Midbrain (tissue), 1 donor: ENCODE measurements at regions not wholly inside any gene's neighbourhood (a gene's known extent, or its start where the extent isn't known, plus 50 kb on each side); places are given as distances from the start of the nearest gene placed in this dataset.

Source experiments
- DNase-seq: peaks from one replicate; lab custom pipeline; 2025; lab: John Stamatoyannopoulos, UW

DNA sequence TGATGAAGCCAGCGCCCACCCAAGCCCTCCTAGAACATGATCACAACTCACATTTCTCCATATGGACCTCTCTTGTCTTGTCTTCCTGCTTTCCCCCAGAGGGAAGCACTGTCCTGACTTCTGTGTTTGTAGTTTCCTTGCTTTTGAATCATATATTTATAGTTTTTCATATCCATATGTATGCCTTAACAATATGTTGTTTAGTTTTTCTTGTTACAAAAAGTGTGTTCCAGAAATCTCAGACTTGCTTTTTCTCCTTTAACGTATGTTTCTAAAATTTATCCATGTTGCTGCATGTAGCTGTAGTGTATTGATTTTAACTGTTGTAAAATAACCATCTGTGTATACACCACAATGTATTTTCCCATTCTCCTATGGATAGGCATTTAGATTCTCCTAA is 182.0 kb upstream of the SMIM23 start:
- DNase-seq, result no peak

- DNase-seq, result no peak
These were observed 181.4 kb upstream of the SMIM23 start for GRCh38 chr5:171604195-171604594.

DNA sequence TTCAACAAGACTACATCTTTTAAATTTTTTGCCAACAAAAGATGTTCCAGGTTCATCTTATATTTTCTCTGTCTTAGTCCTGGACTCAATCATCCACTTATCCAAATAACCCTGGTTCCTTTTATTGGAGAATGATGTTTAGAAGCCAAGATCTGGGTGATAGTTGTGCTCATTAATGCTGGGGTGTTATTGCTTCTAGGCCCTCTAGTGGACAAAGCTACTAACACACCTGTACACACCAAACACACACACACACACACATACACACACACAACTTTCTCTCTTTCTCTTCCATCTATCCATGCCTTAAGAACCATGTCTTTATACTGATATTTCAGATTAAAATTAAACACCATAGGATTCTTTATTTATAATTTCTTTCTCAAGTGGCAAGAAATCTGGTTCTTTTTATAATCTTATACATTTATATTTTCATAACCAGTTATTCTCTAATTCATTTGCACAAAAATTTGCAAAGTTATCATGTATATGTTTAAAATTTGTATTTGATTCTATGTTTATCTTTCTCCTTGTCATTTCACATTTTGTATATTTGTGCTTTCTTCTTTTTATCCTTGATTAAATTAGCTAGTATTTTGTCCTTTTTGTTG is 179.1 kb upstream of the SMIM23 start:
- DNase-seq, result no peak

DNA sequence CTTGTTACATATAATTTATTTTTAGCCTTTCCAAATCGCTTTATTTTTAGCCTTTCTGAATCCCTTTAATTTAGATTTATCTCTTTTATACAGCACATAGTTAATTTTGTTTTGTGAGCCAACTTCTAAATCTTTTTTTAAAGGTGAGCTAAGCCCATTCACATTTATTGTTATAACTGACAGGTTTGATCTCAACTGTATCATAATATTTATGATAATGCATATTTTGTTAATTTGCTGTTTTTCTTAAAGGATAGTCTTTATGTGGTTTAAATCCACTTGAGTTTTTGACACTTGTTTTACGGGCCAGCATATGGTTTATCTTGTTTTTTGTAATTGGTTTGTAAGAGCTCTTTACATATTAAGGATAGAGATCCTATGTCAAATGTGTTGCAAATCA is 177.8 kb upstream of the SMIM23 start:
- no peak for DNase-seq

- DNase-seq, result no peak
These were observed 175.7 kb upstream of the SMIM23 start for GRCh38 chr5:171609806-171610452.

GRCh38 chr5:171610686-171611085 is 174.9 kb upstream of the SMIM23 start:
- no peak for DNase-seq

- DNase-seq, result no peak
These were observed 172.9 kb upstream of the SMIM23 start for GRCh38 chr5:171612749-171613148.

- DNase-seq, result no peak
These were observed 171.1 kb upstream of the SMIM23 start for GRCh38 chr5:171614511-171614910.

DNA sequence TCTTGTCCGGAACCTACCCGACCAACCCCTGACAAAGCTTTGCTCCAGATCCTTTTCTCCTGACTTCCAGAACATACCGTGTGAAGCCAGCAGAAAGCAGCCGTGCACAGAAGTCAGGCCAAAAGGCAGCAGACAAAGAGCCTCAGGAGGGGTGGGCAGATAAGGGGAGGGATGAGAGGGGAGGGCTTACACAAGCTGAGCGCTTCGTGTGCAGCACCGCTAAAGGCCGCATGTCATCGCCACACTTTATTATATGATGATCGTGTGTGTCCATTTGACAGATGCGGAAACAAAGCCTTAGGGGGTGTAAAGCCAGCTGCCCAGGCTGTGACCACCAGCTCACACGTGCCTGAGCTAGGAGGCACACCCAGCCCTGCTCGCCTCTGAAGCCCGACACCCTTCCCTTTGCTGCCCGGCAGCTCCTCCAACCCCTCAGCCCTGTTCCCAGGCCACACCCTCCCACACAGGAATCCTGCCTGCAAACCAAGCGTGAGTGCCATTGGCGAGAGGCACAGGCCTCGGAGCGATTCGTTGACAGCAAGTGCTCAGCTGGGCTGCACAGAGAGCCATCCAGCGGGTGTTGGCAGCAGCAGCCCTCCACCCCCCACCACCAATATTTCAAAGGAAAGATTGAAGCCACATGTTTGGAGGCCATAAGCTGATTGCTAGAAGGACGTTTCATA is 170.5 kb upstream of the SMIM23 start:
- no peak for DNase-seq

DNA sequence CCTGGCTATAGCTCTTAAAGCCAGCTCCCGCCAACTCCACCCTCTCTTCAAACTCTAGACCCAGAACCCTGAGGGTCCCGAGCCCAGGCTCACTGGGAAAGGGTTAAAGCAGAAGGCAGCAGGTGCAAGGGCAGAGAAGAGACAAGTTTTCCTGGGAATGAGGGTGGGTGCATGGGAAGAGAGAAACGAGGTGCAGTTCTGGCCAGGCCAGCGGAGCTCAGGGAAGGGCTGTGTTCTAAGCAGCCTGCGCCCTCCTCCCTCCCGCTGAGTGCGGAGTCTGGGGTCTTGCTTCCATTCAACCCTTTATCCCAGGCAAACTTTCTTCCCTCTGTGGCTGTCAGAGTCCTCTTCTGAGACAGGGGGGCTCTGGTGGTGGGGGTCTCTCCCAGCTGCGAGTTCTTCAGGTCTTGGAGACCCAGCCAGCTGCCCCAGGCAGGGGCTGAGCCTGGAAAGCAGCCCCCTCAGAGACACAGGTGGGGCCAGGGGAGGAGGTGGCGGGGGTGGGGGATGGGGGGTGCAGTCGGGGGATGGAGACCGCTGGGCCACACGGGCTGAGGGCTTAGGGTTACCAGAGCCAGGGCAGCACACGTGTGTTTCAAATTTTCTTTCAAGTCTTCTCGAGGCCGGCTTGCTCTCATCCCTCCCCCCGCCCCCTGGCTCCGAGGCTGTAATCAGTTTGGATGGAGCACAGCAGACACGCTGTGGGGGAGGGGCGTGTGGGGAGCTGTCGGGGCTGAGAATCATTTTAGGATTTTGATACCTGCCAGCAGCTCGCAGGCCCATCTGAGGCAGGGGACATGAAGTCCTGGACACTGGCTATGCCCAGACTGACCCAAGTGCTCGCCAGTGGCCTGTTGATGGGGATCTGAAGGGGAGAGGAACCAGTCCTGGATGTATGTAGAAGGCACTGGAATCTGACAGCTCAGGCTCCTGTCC is 169.6 kb upstream of the SMIM23 start:
- no peak for DNase-seq

- DNase-seq, result no peak
These were observed 168.4 kb upstream of the SMIM23 start for GRCh38 chr5:171617266-171617665.

GRCh38 chr5:171617817-171618591 is 167.6 kb upstream of the SMIM23 start:
- DNase-seq, result no peak

GRCh38 chr5:171619196-171619595 is 166.4 kb upstream of the SMIM23 start:
- DNase-seq, result no peak

DNA sequence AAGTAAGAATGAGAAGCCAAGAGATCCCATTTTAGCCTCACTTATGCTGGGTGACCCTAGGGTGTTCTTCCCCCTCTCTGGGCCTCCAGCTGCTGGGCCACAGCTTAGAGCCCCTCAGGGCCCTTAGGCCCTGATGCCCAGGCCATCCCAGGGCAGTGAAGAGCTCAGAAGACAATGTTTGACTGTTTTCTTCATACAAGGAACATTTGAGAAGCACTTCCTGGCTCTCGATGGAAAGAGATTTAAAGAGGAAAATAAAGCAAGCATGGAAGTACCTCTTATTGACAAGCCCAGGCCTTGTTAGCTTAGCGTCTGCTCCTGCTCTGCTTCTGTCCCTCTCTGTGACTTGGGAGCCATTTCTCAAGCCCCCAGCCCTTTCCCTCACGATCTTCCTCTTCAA is 165.9 kb upstream of the SMIM23 start:
- DNase-seq, result no peak

GRCh38 chr5:171622010-171622409 is 163.6 kb upstream of the SMIM23 start:
- no peak for DNase-seq

DNA sequence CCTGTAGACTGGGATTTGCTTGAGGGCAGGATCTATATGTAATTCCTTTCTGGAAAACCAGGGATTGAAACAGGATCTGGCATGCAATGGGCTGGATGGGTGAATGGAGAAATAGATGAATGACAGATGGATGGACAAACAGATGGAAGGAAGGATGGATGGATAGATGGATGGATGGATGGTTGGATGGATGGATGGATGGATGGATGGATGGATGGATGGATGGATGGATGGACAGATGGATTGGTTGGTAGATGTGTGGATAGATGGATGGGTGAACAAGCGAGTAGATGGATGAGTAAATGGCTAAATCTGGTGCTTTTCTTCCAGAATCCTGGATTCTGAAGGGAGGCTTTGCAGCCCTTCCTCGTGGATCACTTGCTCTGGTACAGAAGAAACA is 162.5 kb upstream of the SMIM23 start:
- no peak for DNase-seq

GRCh38 chr5:171623551-171624097 is 162.0 kb upstream of the SMIM23 start:
- DNase-seq, result no peak

DNA sequence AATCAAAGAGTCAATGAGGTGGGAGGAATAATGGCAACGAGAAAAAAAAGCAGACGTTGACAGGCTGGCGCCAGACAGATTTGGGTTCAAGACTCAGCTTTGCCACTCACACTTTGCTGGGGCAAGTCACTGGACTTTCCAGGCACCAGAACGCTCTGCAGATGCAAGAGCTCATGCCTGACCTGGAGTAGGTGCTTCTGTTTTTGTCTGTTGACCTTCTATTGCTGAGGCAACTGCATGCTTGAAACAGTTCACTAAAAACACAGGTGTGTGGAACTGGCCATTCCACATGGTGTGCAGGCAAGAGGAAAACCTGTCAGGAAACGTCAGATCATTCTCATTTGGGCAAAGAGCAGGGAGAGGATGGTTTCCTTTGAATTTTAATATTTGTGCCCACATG is 161.2 kb upstream of the SMIM23 start:
- DNase-seq, result no peak

DNA sequence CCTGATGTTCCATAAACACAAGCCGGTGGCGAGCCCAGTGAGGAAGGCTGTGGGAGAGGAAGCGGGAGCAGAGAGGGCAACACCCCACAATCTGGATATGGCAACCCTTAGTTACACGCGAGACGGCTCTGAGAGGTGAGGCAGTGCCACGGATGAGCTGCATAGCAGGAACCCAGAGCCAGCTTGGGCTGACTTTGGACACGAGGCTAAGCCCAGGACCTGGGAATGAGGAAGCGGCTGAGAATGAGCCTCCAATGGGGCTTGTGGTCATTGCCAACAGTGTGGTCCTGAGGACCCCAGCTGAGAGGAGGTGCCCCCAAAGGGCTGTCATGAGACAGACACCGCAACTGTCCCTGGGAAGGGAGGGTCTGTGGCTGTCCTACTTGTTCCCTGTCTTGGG is 160.0 kb upstream of the SMIM23 start:
- DNase-seq, result no peak

GRCh38 chr5:171627936-171628632 is 157.5 kb upstream of the SMIM23 start:
- no peak for DNase-seq

GRCh38 chr5:171628633-171628974 is 157.0 kb upstream of the SMIM23 start:
- DNase-seq, result no peak
